SH-SY5Y (cell line): ENCODE measurements at regions not wholly inside any gene's neighbourhood (a gene's known extent, or its start where the extent isn't known, plus 50 kb on each side); places are given as distances from the start of the nearest gene placed in this dataset.

ENCODE experiments used
- GATA2 ChIP-seq: IDR thresholded peaks from 2 replicates; pipeline ENCODE4 v1.6.1; 2011; ENCODE audit warnings: mild to moderate bottlenecking, low read depth, low read length
- GATA3 ChIP-seq: IDR thresholded peaks from 2 replicates; pipeline ENCODE4 v1.6.1; 2011; ENCODE audit warnings: low read depth, mild to moderate bottlenecking, low read length, moderate library complexity

DNA sequence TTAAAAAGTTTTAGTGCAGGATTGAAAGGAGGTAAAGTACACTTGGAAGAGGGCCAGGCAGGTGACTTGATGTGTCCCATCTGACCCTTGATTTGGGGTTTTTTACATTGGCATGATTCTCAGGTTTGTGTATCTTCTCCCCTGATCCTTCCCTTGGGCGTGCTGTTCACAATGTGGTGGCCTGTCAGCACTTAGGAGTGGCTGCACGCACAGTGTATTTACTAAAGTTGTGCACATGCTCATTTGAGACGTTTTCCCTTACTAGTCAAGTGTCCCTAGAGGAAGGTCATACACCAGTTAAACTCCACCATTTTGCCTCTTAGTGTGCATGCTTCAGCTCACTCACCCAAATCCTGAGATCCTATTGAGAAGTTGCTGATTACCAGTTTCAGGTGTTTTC, 145.7 kb upstream of the PLEKHA5 start:
- TF ChIP-seq GATA2, result no peak
- TF ChIP-seq GATA3, result no peak
